ENCODE measurements at regions not wholly inside any gene's neighbourhood (a gene's known extent, or its start where the extent isn't known, plus 50 kb on each side); places are given as distances from the start of the nearest gene placed in this dataset.

DNA sequence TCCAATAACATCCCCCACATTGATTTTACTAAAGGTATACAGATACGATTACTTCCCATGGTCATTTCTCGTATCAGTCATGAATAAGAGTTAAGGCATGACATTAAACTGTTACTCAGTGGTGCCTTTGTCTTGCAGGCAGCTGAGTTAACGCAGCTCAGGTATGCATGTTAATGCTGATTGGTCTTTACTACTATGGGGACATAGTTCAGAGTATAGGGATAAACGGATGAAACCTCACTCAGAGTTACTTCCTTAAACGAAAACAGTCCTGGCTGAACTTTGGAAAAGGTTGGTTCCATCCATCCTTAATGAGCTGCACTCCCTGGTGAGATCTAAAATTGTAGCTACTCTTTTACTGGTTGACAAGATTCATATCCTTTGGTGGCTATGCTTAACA, 87.0 kb downstream of the ACTL7B start:
- CTCF ChIA-PET, result no interaction called here
- POLR2A ChIA-PET (ENCODE audit: unreplicated experiment), result no interaction called here
- BruUV-seq (replicated peaks), result no TSS peak
- H3K27ac ChIP-seq (ENCODE audit: low read length), result no peak overlapping the region
- no peaks in the 10 kb centered on the region for H4K20me1 ChIP-seq (ENCODE audit: low read length)
- H3K27me3 ChIP-seq (ENCODE audit: low read length), result no peaks in the 10 kb centered on the region
- H3K9me2 ChIP-seq (replicated peaks; ENCODE audit: low read length), result no peaks in the 10 kb centered on the region
- H3K4me3 ChIP-seq (ENCODE audit: low read length), result no peak overlapping the region
- no peaks in the 10 kb centered on the region for H3F3A ChIP-seq (ENCODE audit: low read length, unreplicated experiment)
- TF ChIP-seq EZH2phosphoT487 (IDR thresholded peaks at IDR 0.05; ENCODE audit: borderline replicate concordance, low read length) (no peak), EZH2 (IDR thresholded peaks at IDR 0.05; ENCODE audit: low read length, unreplicated experiment) (no peak), CTCF (conservative IDR thresholded peaks at IDR 0.05; ENCODE audit: low read depth, low read length) (no peak)
- H3K4me2 ChIP-seq (ENCODE audit: low read length), result no peak overlapping the region
- no peaks in the 10 kb centered on the region for H3K36me3 ChIP-seq (ENCODE audit: low read depth, low read length)
- intact Hi-C loops (cut with micrococcal nuclease), result no loop called here
- no peak for ATAC-seq
- no peak for DNase-seq
- H3K79me2 ChIP-seq (ENCODE audit: low read length), result no peaks in the 10 kb centered on the region
- no peaks in the 10 kb centered on the region for H3K4me1 ChIP-seq (ENCODE audit: insufficient read depth, low read length)
- no peaks in the 10 kb centered on the region for H3K9me3 ChIP-seq (ENCODE audit: low read length)
- no peak overlapping the region for H2AFZ ChIP-seq (ENCODE audit: low read length)
- H3K9ac ChIP-seq (ENCODE audit: low read length), result no peak overlapping the region

- intact Hi-C loops (cut with micrococcal nuclease), result no loop called here
- Histone ChIP-seq H3K9me2 (replicated peaks; ENCODE audit: low read length) (no peaks in the 10 kb centered on the region), H3K9me3 (ENCODE audit: low read length) (no peaks in the 10 kb centered on the region), H3K9ac (ENCODE audit: low read length) (no peak overlapping the region), H3K79me2 (ENCODE audit: low read length) (no peaks in the 10 kb centered on the region), H3K4me3 (ENCODE audit: low read length) (no peak overlapping the region), H3K4me1 (ENCODE audit: insufficient read depth, low read length) (no peaks in the 10 kb centered on the region), H2AFZ (ENCODE audit: low read length) (no peak overlapping the region), H3K4me2 (ENCODE audit: low read length) (no peak overlapping the region), H3K27ac (ENCODE audit: low read length) (no peak overlapping the region), H3K27me3 (ENCODE audit: low read length) (no peaks in the 10 kb centered on the region), H3F3A (ENCODE audit: low read length, unreplicated experiment) (no peaks in the 10 kb centered on the region), H3K36me3 (ENCODE audit: low read depth, low read length) (no peaks in the 10 kb centered on the region), H4K20me1 (ENCODE audit: low read length) (no peaks in the 10 kb centered on the region)
- ChIA-PET CTCF (no interaction called here), POLR2A (ENCODE audit: unreplicated experiment) (no interaction called here)
- no peak for DNase-seq
- TF ChIP-seq EZH2 (IDR thresholded peaks at IDR 0.05; ENCODE audit: low read length, unreplicated experiment) (no peak), EZH2phosphoT487 (IDR thresholded peaks at IDR 0.05; ENCODE audit: borderline replicate concordance, low read length) (no peak), CTCF (conservative IDR thresholded peaks at IDR 0.05; ENCODE audit: low read depth, low read length) (no peak)
- BruUV-seq (replicated peaks), result no TSS peak
- ATAC-seq, result no peak
Measured at GRCh38 chr9:108766626-108767161, 89.1 kb downstream of the ACTL7B start.

- BruUV-seq (replicated peaks), result no TSS peak
- TF ChIP-seq CTCF (conservative IDR thresholded peaks at IDR 0.05; ENCODE audit: low read depth, low read length) (no peak), EZH2phosphoT487 (IDR thresholded peaks at IDR 0.05; ENCODE audit: borderline replicate concordance, low read length) (no peak), EZH2 (IDR thresholded peaks at IDR 0.05; ENCODE audit: low read length, unreplicated experiment) (no peak)
- Histone ChIP-seq H3K9ac (ENCODE audit: low read length) (no peak overlapping the region), H3K4me3 (ENCODE audit: low read length) (no peak overlapping the region), H3K36me3 (ENCODE audit: low read depth, low read length) (no peaks in the 10 kb centered on the region), H3K9me2 (replicated peaks; ENCODE audit: low read length) (no peaks in the 10 kb centered on the region), H3K4me2 (ENCODE audit: low read length) (no peak overlapping the region), H3F3A (ENCODE audit: low read length, unreplicated experiment) (no peaks in the 10 kb centered on the region), H3K4me1 (ENCODE audit: insufficient read depth, low read length) (no peaks in the 10 kb centered on the region), H3K27ac (ENCODE audit: low read length) (no peak overlapping the region), H2AFZ (ENCODE audit: low read length) (no peak overlapping the region), H3K9me3 (ENCODE audit: low read length) (no peaks in the 10 kb centered on the region), H4K20me1 (ENCODE audit: low read length) (no peaks in the 10 kb centered on the region), H3K79me2 (ENCODE audit: low read length) (no peaks in the 10 kb centered on the region), H3K27me3 (ENCODE audit: low read length) (no peaks in the 10 kb centered on the region)
- POLR2A ChIA-PET (ENCODE audit: unreplicated experiment), result no interaction called here
- DNase-seq, result no peak
- intact Hi-C loops (cut with micrococcal nuclease), result no loop called here
- no peak for ATAC-seq
- CTCF ChIA-PET, result no interaction called here
Measured at GRCh38 chr9:108765265-108765664, 90.5 kb downstream of the ACTL7B start.
